ENCODE measurements at regions not wholly inside any gene's neighbourhood (a gene's known extent, or its start where the extent isn't known, plus 50 kb on each side); places are given as distances from the start of the nearest gene placed in this dataset.
"Not testable (repeated sequence)": the region's sequence is repeated elsewhere in the genome, so short reads cannot be mapped to it uniquely, and the experiment has no call there.

GRCh38 chr2:13515254-13515653 is 798.5 kb downstream of the TRIB2 start:
- H3K27ac Mint-ChIP-seq: no peak overlapping the region
- H3K27me3 Mint-ChIP-seq (ENCODE audit: low read depth): no peaks in the 10 kb centered on the region
- no peak for DNase-seq (ENCODE audit: low spot score)
- intact Hi-C loops (cut with micrococcal nuclease): no loop called here
- no peaks in the 10 kb centered on the region for H3K9me3 Mint-ChIP-seq
- H3K4me3 Mint-ChIP-seq (ENCODE audit: low read depth): no peak overlapping the region
- H3K36me3 Mint-ChIP-seq (ENCODE audit: low read depth): no peaks in the 10 kb centered on the region
- H3K4me1 Mint-ChIP-seq (ENCODE audit: low read depth): no peaks in the 10 kb centered on the region

- H3K4me3 Mint-ChIP-seq (ENCODE audit: low read depth): no peak overlapping the region
- no peaks in the 10 kb centered on the region for H3K27me3 Mint-ChIP-seq (ENCODE audit: low read depth)
- H3K4me1 Mint-ChIP-seq (ENCODE audit: low read depth): no peaks in the 10 kb centered on the region
- intact Hi-C loops (cut with micrococcal nuclease): no loop called here
- no peaks in the 10 kb centered on the region for H3K36me3 Mint-ChIP-seq (ENCODE audit: low read depth)
- H3K27ac Mint-ChIP-seq: no peak overlapping the region
- H3K9me3 Mint-ChIP-seq: peaks cover 4% of the 10 kb centered on the region
- no peak for DNase-seq (ENCODE audit: low spot score)
These were observed 805.4 kb downstream of the TRIB2 start for GRCh38 chr2:13522096-13522495.

- H3K27me3 Mint-ChIP-seq (ENCODE audit: low read depth): no peaks in the 10 kb centered on the region
- H3K4me3 Mint-ChIP-seq (ENCODE audit: low read depth): no peak overlapping the region
- intact Hi-C loops (cut with micrococcal nuclease): no loop called here
- peaks cover 7% of the 10 kb centered on the region for H3K9me3 Mint-ChIP-seq
- H3K36me3 Mint-ChIP-seq (ENCODE audit: low read depth): no peaks in the 10 kb centered on the region
- H3K27ac Mint-ChIP-seq: no peak overlapping the region
- no peaks in the 10 kb centered on the region for H3K4me1 Mint-ChIP-seq (ENCODE audit: low read depth)
- DNase-seq (ENCODE audit: low spot score): no peak
These were observed 806.4 kb downstream of the TRIB2 start for GRCh38 chr2:13522917-13523821.

GRCh38 chr2:13524492-13524891 is 807.8 kb downstream of the TRIB2 start:
- no peaks in the 10 kb centered on the region for H3K36me3 Mint-ChIP-seq (ENCODE audit: low read depth)
- peaks cover 7% of the 10 kb centered on the region for H3K9me3 Mint-ChIP-seq
- H3K4me1 Mint-ChIP-seq (ENCODE audit: low read depth): no peaks in the 10 kb centered on the region
- no peak overlapping the region for H3K27ac Mint-ChIP-seq
- no peaks in the 10 kb centered on the region for H3K27me3 Mint-ChIP-seq (ENCODE audit: low read depth)
- no peak for DNase-seq (ENCODE audit: low spot score)
- no peak overlapping the region for H3K4me3 Mint-ChIP-seq (ENCODE audit: low read depth)
- intact Hi-C loops (cut with micrococcal nuclease): no loop called here

- DNase-seq (ENCODE audit: low spot score); H3K27ac Mint-ChIP-seq; H3K4me1 Mint-ChIP-seq (ENCODE audit: low read depth); H3K27me3 Mint-ChIP-seq (ENCODE audit: low read depth); intact Hi-C loops (cut with micrococcal nuclease); H3K9me3 Mint-ChIP-seq; H3K4me3 Mint-ChIP-seq (ENCODE audit: low read depth); H3K36me3 Mint-ChIP-seq (ENCODE audit: low read depth): not testable (repeated sequence)
These were observed 815.1 kb downstream of the TRIB2 start for GRCh38 chr2:13531735-13532410.

GRCh38 chr2:13532781-13533523 is 816.2 kb downstream of the TRIB2 start:
- H3K27ac Mint-ChIP-seq; H3K4me1 Mint-ChIP-seq (ENCODE audit: low read depth); H3K9me3 Mint-ChIP-seq; H3K4me3 Mint-ChIP-seq (ENCODE audit: low read depth); DNase-seq (ENCODE audit: low spot score); intact Hi-C loops (cut with micrococcal nuclease); H3K27me3 Mint-ChIP-seq (ENCODE audit: low read depth); H3K36me3 Mint-ChIP-seq (ENCODE audit: low read depth): not testable (repeated sequence)

- Mint-ChIP-seq H3K27me3 (ENCODE audit: low read depth) (no peaks in the 10 kb centered on the region), H3K9me3 (no peaks in the 10 kb centered on the region), H3K4me3 (ENCODE audit: low read depth) (no peak overlapping the region), H3K36me3 (ENCODE audit: low read depth) (no peaks in the 10 kb centered on the region), H3K27ac (no peak overlapping the region), H3K4me1 (ENCODE audit: low read depth) (no peaks in the 10 kb centered on the region)
- intact Hi-C loops (cut with micrococcal nuclease): no loop called here
- DNase-seq (ENCODE audit: low spot score): no peak
These were observed 816.8 kb downstream of the TRIB2 start for GRCh38 chr2:13533524-13533922.

- Mint-ChIP-seq H3K27ac (no peak overlapping the region), H3K4me1 (ENCODE audit: low read depth) (no peaks in the 10 kb centered on the region), H3K9me3 (no peaks in the 10 kb centered on the region), H3K36me3 (ENCODE audit: low read depth) (no peaks in the 10 kb centered on the region), H3K4me3 (ENCODE audit: low read depth) (no peak overlapping the region), H3K27me3 (ENCODE audit: low read depth) (no peaks in the 10 kb centered on the region)
- intact Hi-C loops (cut with micrococcal nuclease): no loop called here
- DNase-seq (ENCODE audit: low spot score): no peak
These were observed 820.2 kb downstream of the TRIB2 start for GRCh38 chr2:13536941-13537340.

- no peak overlapping the region for H3K27ac Mint-ChIP-seq
- H3K27me3 Mint-ChIP-seq (ENCODE audit: low read depth): no peaks in the 10 kb centered on the region
- H3K4me3 Mint-ChIP-seq (ENCODE audit: low read depth): no peak overlapping the region
These were observed 821.1 kb downstream of the TRIB2 start for GRCh38 chr2:13537771-13538349.

GRCh38 chr2:13539296-13539695 is 822.6 kb downstream of the TRIB2 start:
- intact Hi-C loops (cut with micrococcal nuclease): no loop called here
- H3K36me3 Mint-ChIP-seq (ENCODE audit: low read depth): no peaks in the 10 kb centered on the region
- no peaks in the 10 kb centered on the region for H3K9me3 Mint-ChIP-seq
- no peak overlapping the region for H3K4me3 Mint-ChIP-seq (ENCODE audit: low read depth)
- no peaks in the 10 kb centered on the region for H3K4me1 Mint-ChIP-seq (ENCODE audit: low read depth)
- no peak for DNase-seq (ENCODE audit: low spot score)
- no peaks in the 10 kb centered on the region for H3K27me3 Mint-ChIP-seq (ENCODE audit: low read depth)
- no peak overlapping the region for H3K27ac Mint-ChIP-seq

More at GRCh38 chr2:13537771-13538349, 821.1 kb downstream of the TRIB2 start:
- no peak for DNase-seq (ENCODE audit: low spot score)
- no peaks in the 10 kb centered on the region for H3K36me3 Mint-ChIP-seq (ENCODE audit: low read depth)
- no peaks in the 10 kb centered on the region for H3K4me1 Mint-ChIP-seq (ENCODE audit: low read depth)
- no peaks in the 10 kb centered on the region for H3K9me3 Mint-ChIP-seq
- intact Hi-C loops (cut with micrococcal nuclease): no loop called here

- intact Hi-C loops (cut with micrococcal nuclease): no loop called here
- no peak overlapping the region for H3K4me3 Mint-ChIP-seq (ENCODE audit: low read depth)
- no peaks in the 10 kb centered on the region for H3K27me3 Mint-ChIP-seq (ENCODE audit: low read depth)
- H3K9me3 Mint-ChIP-seq: no peaks in the 10 kb centered on the region
- H3K4me1 Mint-ChIP-seq (ENCODE audit: low read depth): no peaks in the 10 kb centered on the region
- H3K36me3 Mint-ChIP-seq (ENCODE audit: low read depth): no peaks in the 10 kb centered on the region
- no peak overlapping the region for H3K27ac Mint-ChIP-seq
- DNase-seq (ENCODE audit: low spot score): no peak
These were observed 825.3 kb downstream of the TRIB2 start for GRCh38 chr2:13542061-13542460.

GRCh38 chr2:13542642-13543041 is 825.9 kb downstream of the TRIB2 start:
- intact Hi-C loops (cut with micrococcal nuclease): no loop called here
- Mint-ChIP-seq H3K4me3 (ENCODE audit: low read depth) (no peak overlapping the region), H3K36me3 (ENCODE audit: low read depth) (no peaks in the 10 kb centered on the region), H3K27me3 (ENCODE audit: low read depth) (no peaks in the 10 kb centered on the region), H3K4me1 (ENCODE audit: low read depth) (no peaks in the 10 kb centered on the region), H3K27ac (no peak overlapping the region), H3K9me3 (no peaks in the 10 kb centered on the region)
- no peak for DNase-seq (ENCODE audit: low spot score)
